ENCODE measurements at regions not wholly inside any gene's neighbourhood (a gene's known extent, or its start where the extent isn't known, plus 50 kb on each side); places are given as distances from the start of the nearest gene placed in this dataset.
"Not testable (repeated sequence)": the region's sequence is repeated elsewhere in the genome, so short reads cannot be mapped to it uniquely, and the experiment has no call there.

- ChIA-PET POLR2A (ENCODE audit: unreplicated experiment) (no interaction called here), CTCF (no interaction called here)
- Histone ChIP-seq H3K9me2 (ENCODE audit: insufficient read depth) (no peaks in the 10 kb centered on the region), H3K4me2 (no peak overlapping the region), H3F3A (ENCODE audit: insufficient read depth, low read depth) (no peaks in the 10 kb centered on the region), H3K79me2 (ENCODE audit: low read depth) (no peaks in the 10 kb centered on the region), H3K36me3 (ENCODE audit: low read depth) (no peaks in the 10 kb centered on the region), H3K4me3 (no peak overlapping the region), H2AFZ (no peak overlapping the region), H3K4me1 (replicated peaks; ENCODE audit: insufficient read depth) (no peaks in the 10 kb centered on the region), H3K27ac (no peak overlapping the region), H3K9me3 (ENCODE audit: insufficient read depth, low read depth) (no peaks in the 10 kb centered on the region), H4K20me1 (ENCODE audit: insufficient read depth) (no peaks in the 10 kb centered on the region), H3K27me3 (ENCODE audit: insufficient read depth, low read depth) (peaks cover 90% of the 10 kb centered on the region)
- BruUV-seq (replicated peaks) = no TSS peak
- intact Hi-C loops (cut with micrococcal nuclease; ENCODE audit: unreplicated experiment) = no loop called here
- DNase-seq = no peak
- no peak for TF ChIP-seq EZH2 (IDR thresholded peaks at IDR 0.05; ENCODE audit: low read depth)
- TF ChIP-seq CTCF (conservative IDR thresholded peaks at IDR 0.05) = no peak
Observed at GRCh38 chr5:179461576-179461975, 88.8 kb upstream of the RUFY1 start.

GRCh38 chr5:179459771-179460170 lies 90.6 kb upstream of the RUFY1 start:
- intact Hi-C loops (cut with micrococcal nuclease; ENCODE audit: unreplicated experiment) = no loop called here
- no peak for DNase-seq
- TF ChIP-seq EZH2 (IDR thresholded peaks at IDR 0.05; ENCODE audit: low read depth) (no peak), CTCF (conservative IDR thresholded peaks at IDR 0.05) (no peak)
- no peaks in the 10 kb centered on the region for H4K20me1 ChIP-seq (ENCODE audit: insufficient read depth)
- H3F3A ChIP-seq (ENCODE audit: insufficient read depth, low read depth) = no peaks in the 10 kb centered on the region
- H3K27me3 ChIP-seq (ENCODE audit: insufficient read depth, low read depth) = peaks cover 88% of the 10 kb centered on the region
- no peaks in the 10 kb centered on the region for H3K36me3 ChIP-seq (ENCODE audit: low read depth)
- H3K4me3 ChIP-seq = no peak overlapping the region
- H3K9me2 ChIP-seq (ENCODE audit: insufficient read depth) = no peaks in the 10 kb centered on the region
- no peaks in the 10 kb centered on the region for H3K79me2 ChIP-seq (ENCODE audit: low read depth)
- ChIA-PET POLR2A (ENCODE audit: unreplicated experiment) (no interaction called here), CTCF (no interaction called here)
- H3K4me2 ChIP-seq = no peak overlapping the region
- BruUV-seq (replicated peaks) = no TSS peak
- no peak overlapping the region for H2AFZ ChIP-seq
- no peak overlapping the region for H3K27ac ChIP-seq
- no peaks in the 10 kb centered on the region for H3K4me1 ChIP-seq (replicated peaks; ENCODE audit: insufficient read depth)
- H3K9me3 ChIP-seq (ENCODE audit: insufficient read depth, low read depth) = no peaks in the 10 kb centered on the region

- CTCF ChIA-PET = no interaction called here
- Histone ChIP-seq H3K27ac (no peak overlapping the region), H3K79me2 (ENCODE audit: low read depth) (no peaks in the 10 kb centered on the region), H3K4me1 (replicated peaks; ENCODE audit: insufficient read depth) (no peaks in the 10 kb centered on the region), H3K9me3 (ENCODE audit: insufficient read depth, low read depth) (no peaks in the 10 kb centered on the region), H3K4me3 (no peak overlapping the region), H3K9me2 (ENCODE audit: insufficient read depth) (no peaks in the 10 kb centered on the region), H2AFZ (no peak overlapping the region), H3F3A (ENCODE audit: insufficient read depth, low read depth) (no peaks in the 10 kb centered on the region), H4K20me1 (ENCODE audit: insufficient read depth) (no peaks in the 10 kb centered on the region), H3K27me3 (ENCODE audit: insufficient read depth, low read depth) (peaks cover 80% of the 10 kb centered on the region), H3K36me3 (ENCODE audit: low read depth) (no peaks in the 10 kb centered on the region), H3K4me2 (no peak overlapping the region)
- POLR2A ChIA-PET (ENCODE audit: unreplicated experiment) = no interaction called here
- no peak for TF ChIP-seq CTCF (conservative IDR thresholded peaks at IDR 0.05)
- TF ChIP-seq EZH2 (IDR thresholded peaks at IDR 0.05; ENCODE audit: low read depth) = no peak
- no peak for DNase-seq
- no TSS peak for BruUV-seq (replicated peaks)
- intact Hi-C loops (cut with micrococcal nuclease; ENCODE audit: unreplicated experiment) = no loop called here
Observed at GRCh38 chr5:179457612-179458011, 92.7 kb upstream of the RUFY1 start.

DNA sequence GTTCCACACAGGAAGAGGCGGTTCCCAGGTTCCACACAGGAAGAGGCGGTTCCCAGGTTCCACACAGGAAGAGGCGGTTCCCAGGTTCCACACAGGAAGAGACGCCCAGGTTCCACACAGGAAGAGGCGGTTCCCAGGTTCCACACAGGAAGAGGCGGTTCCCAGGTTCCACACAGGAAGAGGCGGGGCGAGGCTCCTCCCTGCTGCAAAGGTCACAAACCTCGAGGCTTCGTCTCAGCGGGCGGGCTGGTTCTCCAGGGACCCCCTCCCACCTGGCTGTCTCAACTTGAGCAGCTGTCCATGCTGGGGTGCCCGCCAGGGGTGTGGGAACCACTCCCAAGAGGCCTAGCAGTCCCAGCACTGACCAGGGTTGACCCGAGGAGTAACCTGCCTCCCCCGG lies 94.3 kb upstream of the RUFY1 start:
- H3K4me1 ChIP-seq (replicated peaks; ENCODE audit: insufficient read depth); H3K27ac ChIP-seq; DNase-seq; H3K9me2 ChIP-seq (ENCODE audit: insufficient read depth); H3K9me3 ChIP-seq (ENCODE audit: insufficient read depth, low read depth); intact Hi-C loops (cut with micrococcal nuclease; ENCODE audit: unreplicated experiment); H3F3A ChIP-seq (ENCODE audit: insufficient read depth, low read depth); POLR2A ChIA-PET (ENCODE audit: unreplicated experiment); CTCF ChIA-PET; BruUV-seq (replicated peaks); H3K79me2 ChIP-seq (ENCODE audit: low read depth); H3K4me2 ChIP-seq; H4K20me1 ChIP-seq (ENCODE audit: insufficient read depth); H3K4me3 ChIP-seq; H2AFZ ChIP-seq; H3K36me3 ChIP-seq (ENCODE audit: low read depth): not testable (repeated sequence)
- H3K27me3 ChIP-seq (ENCODE audit: insufficient read depth, low read depth) = peaks cover 79% of the 10 kb centered on the region
